ENCODE measurements at regions not wholly inside any gene's neighbourhood (a gene's known extent, or its start where the extent isn't known, plus 50 kb on each side); places are given as distances from the start of the nearest gene placed in this dataset.
"Not testable (repeated sequence)": the region's sequence is repeated elsewhere in the genome, so short reads cannot be mapped to it uniquely, and the experiment has no call there.

- DNase-seq (ENCODE audit: low read depth in 4 of 4, low spot score in 2 of 4): no peak
These were observed 375.4 kb downstream of the LTN1 start for GRCh38 chr21:28617300-28617699.

- DNase-seq (ENCODE audit: low read depth in 4 of 4, low spot score in 2 of 4): no peak
These were observed 377.4 kb downstream of the LTN1 start for GRCh38 chr21:28615276-28615675.

GRCh38 chr21:28614791-28615190, 377.9 kb downstream of the LTN1 start:
- DNase-seq (ENCODE audit: low read depth in 4 of 4, low spot score in 2 of 4): no peak

- no peak for DNase-seq (ENCODE audit: low read depth in 4 of 4, low spot score in 2 of 4)
These were observed 384.0 kb downstream of the LTN1 start for GRCh38 chr21:28608646-28609045.

GRCh38 chr21:28607545-28607944, 385.1 kb downstream of the LTN1 start:
- DNase-seq (ENCODE audit: low read depth in 4 of 4, low spot score in 2 of 4): no peak

- DNase-seq (ENCODE audit: low read depth in 4 of 4, low spot score in 2 of 4): no peak
These were observed 387.6 kb downstream of the LTN1 start for GRCh38 chr21:28604946-28605537.

DNA sequence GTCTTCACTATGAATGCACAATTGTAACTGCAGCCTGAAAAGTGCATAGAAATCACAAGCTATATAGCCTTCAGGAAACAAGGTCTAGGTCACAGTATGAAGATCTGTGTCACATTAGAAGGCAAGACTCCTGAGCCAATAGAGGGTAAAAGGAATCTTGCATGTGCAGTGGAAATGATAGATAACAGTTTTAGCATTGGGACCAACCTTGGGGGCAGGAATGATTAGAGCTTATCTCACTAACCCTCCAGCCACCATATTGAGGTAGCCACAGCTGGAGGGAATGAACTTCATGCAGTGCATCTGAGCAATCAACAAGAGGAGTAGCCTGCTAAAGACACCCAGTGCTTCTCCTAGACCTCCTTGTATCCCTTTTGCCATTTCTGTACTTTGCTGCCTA, 390.1 kb downstream of the LTN1 start:
- no peak for DNase-seq (ENCODE audit: low read depth in 4 of 4, low spot score in 2 of 4)

DNA sequence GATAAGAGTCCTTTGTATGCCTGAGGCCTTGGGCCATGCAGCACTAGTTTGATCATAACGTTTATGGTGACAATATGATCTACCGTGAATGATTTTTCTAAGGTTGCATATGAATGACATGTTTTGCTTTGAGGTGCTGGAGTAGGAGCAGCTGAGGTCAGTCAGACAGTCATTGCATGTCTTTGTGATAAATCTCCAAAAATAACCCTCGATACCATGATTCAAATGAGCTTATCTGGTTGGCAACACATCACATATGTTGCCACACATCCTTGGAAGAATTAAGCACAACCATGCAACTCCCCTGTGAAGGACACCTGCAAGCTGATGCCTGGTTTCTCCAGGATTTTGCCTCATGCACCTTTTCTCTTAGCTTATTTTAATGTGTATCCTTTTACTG, 394.5 kb downstream of the LTN1 start:
- no peak for DNase-seq (ENCODE audit: low read depth in 4 of 4, low spot score in 2 of 4)

GRCh38 chr21:28592205-28592865, 400.3 kb downstream of the LTN1 start:
- peak in 2 of 4 donors; percentile 3 to 13 for DNase-seq (ENCODE audit: low read depth in 4 of 4, low spot score in 2 of 4)

DNA sequence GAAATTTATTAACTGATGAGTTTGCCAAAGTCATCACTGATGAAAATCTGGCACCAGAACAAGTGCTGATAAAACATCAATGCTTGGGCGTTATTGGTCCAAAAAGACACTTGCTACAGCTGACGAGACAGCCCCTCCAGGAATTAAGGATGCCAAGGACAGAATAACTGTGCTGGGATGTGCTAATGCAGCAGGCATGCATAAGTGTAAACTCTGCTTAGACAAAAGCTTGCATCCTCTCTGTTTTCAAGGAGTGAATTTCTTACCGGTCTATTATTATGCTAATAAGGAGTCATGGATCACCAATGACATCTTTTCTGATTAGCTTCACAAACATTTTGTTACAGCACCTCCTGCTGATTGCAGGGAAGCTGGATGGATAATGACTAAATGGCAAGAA, 402.0 kb downstream of the LTN1 start:
- DNase-seq (ENCODE audit: low read depth in 4 of 4, low spot score in 2 of 4): no peak

DNA sequence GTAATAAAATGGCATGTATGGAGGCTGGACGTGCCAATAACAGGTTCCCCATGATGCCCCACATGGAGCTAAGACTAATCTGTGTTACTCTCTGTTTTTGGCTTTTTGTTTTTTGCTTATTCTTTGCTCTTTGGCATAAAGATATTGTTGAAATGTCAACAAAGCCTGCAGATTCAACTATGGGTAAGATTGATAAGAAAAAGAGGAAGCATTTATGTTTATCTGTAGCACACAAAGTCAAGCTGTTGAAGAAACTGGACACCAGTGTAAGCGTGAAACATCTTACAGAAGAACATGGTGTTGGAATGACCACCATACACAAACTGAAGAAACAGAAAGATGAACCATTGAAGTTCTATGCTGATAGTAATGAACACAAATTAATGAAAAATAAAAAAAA, 402.7 kb downstream of the LTN1 start:
- DNase-seq (ENCODE audit: low read depth in 4 of 4, low spot score in 2 of 4): no peak

DNA sequence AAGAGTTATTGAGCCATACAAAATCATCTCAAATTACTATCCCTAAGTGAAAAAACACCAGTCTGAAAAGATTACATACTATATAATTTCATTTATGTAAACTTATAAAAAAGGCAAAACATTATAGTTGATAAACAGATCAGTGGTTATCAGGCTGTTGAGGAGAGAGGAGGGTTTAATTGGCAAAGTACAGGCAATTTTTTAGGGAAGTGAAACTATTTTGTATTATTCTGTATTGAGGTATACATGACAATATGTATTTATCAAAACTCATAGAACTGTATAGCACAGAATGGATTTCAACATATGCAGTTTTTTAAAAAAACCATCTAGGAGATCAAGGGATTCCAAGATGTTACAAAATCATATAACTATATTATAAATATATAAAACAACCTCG, 403.7 kb downstream of the LTN1 start:
- no peak for DNase-seq (ENCODE audit: low read depth in 4 of 4, low spot score in 2 of 4)

DNA sequence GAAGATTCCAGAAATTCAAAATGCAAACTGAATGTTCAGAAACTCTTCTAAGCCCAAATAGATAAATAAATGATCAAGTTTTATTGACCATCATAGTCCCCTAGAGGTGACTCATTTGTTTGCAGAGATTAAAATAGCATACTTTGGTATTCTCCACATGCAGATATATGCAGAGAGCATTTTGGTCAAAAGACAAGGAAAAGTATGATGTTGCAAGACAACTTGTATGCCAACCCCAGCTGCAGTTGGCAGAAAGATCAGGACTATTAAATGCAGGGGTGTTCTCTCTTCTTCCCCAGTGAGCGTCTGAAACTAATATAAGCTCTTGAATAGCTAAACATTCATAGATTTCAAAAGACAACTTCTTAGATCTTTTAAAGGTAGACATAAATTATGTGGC, 404.9 kb downstream of the LTN1 start:
- DNase-seq (ENCODE audit: low read depth in 4 of 4, low spot score in 2 of 4): no peak

DNA sequence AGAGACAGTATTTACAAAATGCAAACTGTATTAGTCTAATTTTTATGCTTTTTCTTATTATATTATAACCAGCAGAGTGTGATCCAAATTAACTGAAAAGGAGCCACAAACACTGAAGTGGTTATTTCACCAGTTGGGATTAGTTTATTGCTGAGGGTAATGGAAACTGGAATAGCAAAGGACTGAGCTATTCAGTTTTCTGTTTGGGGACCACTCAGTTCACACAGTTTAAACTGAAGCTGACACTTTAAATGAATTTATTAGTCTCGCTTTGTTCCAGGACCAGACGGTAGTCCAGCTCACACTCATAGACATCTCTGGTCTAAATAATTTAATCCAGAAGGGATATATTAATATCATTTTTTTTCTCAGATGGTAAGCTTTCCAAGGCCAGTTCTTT, 410.7 kb downstream of the LTN1 start:
- DNase-seq (ENCODE audit: low read depth in 4 of 4, low spot score in 2 of 4): no peak

DNA sequence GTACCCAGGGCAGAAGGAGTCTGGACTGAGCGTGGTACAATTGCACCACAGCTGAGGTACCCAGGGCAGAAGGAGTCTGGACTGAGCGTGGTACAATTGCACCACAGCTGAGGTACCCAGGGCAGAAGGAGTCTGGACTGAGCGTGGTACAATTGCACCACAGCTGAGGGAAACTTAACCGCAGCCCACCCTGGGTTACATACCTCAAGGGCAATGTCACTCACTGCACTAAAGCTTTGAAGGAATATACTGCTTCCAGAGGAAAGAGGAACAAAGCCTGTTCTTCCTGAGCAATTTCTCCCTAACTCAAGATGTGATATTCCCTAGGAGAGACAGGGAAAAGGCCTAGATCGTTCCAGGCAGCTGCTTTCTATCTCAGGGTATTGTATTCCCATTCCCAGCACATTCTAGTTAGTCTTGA, 411.4 kb downstream of the LTN1 start:
- not testable (repeated sequence) for DNase-seq (ENCODE audit: low read depth in 4 of 4, low spot score in 2 of 4)

DNA sequence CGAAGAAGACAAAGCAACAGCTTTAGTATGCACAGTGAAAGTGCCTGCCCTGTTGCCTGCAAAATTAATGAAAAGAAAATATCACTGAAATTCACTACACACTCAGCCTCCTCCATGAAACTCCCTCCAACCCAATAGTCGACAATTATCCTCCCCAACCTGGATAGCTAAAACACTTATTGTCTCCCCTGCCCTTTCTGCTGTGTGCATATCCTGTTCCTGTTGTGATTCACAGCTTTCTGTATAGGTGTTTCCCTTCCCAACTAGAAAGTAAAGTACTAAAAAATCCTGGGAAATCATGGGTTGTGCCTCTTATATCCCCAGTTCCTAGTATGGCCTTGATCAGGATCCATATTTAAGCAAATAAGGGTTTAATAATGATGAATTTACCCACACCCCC, 412.1 kb downstream of the LTN1 start:
- no peak for DNase-seq (ENCODE audit: low read depth in 4 of 4, low spot score in 2 of 4)

GRCh38 chr21:28579986-28580550, 412.6 kb downstream of the LTN1 start:
- DNase-seq (ENCODE audit: low read depth in 4 of 4, low spot score in 2 of 4): no peak

GRCh38 chr21:28568692-28569091, 424.0 kb downstream of the LTN1 start:
- DNase-seq (ENCODE audit: low read depth in 4 of 4, low spot score in 2 of 4): no peak

- not testable (repeated sequence) for DNase-seq (ENCODE audit: low read depth in 4 of 4, low spot score in 2 of 4)
These were observed 428.7 kb downstream of the LTN1 start for GRCh38 chr21:28563933-28564332.

- DNase-seq (ENCODE audit: low read depth in 4 of 4, low spot score in 2 of 4): no peak
These were observed 430.9 kb downstream of the LTN1 start for GRCh38 chr21:28561772-28562171.

- DNase-seq (ENCODE audit: low read depth in 4 of 4, low spot score in 2 of 4): no peak
These were observed 437.8 kb downstream of the LTN1 start for GRCh38 chr21:28554660-28555475.

All from left renal cortex interstitium (tissue), 4 donors.